PC-9 (cell line): ENCODE measurements at regions not wholly inside any gene's neighbourhood (a gene's known extent, or its start where the extent isn't known, plus 50 kb on each side); places are given as distances from the start of the nearest gene placed in this dataset.

Experiments
- EZH2 ChIP-seq: fragments of 200-600 bp; sonication (generic); IDR thresholded peaks from 2 replicates; pipeline ENCODE4 v1.8.0; 2017; ENCODE audit warnings: antibody characterized with exemption, low read depth
- TF ChIP-seq, protein P1 (sequence below): fragments of 200-600 bp; sonication (generic); conservative IDR thresholded peaks from 2 replicates; pipeline ENCODE4 v1.6.1; 2017; ENCODE audit warnings: mixed run types, antibody characterized with exemption, mild to moderate bottlenecking, moderate library complexity

DNA sequence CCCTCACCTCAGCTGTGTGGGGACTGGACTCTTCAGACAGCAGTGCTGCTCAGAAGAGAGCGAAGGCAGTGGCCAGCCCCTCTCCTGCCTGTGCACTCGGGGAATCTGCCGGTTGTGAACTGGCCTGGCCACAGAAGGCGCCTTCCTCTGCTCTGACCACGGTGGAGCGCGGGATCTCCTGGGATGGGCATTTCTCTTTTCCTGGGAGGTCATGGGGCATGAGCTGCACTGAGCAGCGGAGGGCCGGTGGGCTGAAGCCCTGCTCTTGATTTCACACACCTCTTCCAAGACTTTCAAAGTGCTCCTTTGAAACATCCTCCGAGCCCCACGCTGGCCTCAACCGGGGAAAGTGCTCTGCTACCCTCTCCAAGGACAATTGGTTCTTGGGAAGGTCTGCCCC is 125.6 kb upstream of the FAM20C start:
- TF ChIP-seq, protein P1, sequence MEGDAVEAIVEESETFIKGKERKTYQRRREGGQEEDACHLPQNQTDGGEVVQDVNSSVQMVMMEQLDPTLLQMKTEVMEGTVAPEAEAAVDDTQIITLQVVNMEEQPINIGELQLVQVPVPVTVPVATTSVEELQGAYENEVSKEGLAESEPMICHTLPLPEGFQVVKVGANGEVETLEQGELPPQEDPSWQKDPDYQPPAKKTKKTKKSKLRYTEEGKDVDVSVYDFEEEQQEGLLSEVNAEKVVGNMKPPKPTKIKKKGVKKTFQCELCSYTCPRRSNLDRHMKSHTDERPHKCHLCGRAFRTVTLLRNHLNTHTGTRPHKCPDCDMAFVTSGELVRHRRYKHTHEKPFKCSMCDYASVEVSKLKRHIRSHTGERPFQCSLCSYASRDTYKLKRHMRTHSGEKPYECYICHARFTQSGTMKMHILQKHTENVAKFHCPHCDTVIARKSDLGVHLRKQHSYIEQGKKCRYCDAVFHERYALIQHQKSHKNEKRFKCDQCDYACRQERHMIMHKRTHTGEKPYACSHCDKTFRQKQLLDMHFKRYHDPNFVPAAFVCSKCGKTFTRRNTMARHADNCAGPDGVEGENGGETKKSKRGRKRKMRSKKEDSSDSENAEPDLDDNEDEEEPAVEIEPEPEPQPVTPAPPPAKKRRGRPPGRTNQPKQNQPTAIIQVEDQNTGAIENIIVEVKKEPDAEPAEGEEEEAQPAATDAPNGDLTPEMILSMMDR, result no peak
- no peak for TF ChIP-seq EZH2
